OCI-LY1 (cell line): ENCODE measurements at regions not wholly inside any gene's neighbourhood (a gene's known extent, or its start where the extent isn't known, plus 50 kb on each side); places are given as distances from the start of the nearest gene placed in this dataset.

ENCODE experiments used
- H2AFZ ChIP-seq: fragments of 200-600 bp; sonication (generic), shearing (Covaris generic); 2 replicates; pipeline ENCODE4 v1.6.0; 2014; ENCODE audit warnings: antibody characterized with exemption, mild to moderate bottlenecking, low read length
- H3F3A ChIP-seq: fragments of 200-600 bp; sonication (generic), shearing (Covaris generic); 2 replicates; pipeline ENCODE4 v1.6.0; 2014; ENCODE audit warnings: mild to moderate bottlenecking, antibody characterized with exemption, low read length, moderate library complexity; ENCODE audit not compliant: insufficient read depth
- H3K27ac ChIP-seq: fragments of 200-600 bp; sonication (generic); 2 replicates; pipeline ENCODE4 v1.5.1; 2014; ENCODE audit warnings: low read length, mixed run types, mild to moderate bottlenecking, low read depth; ENCODE audit not compliant: poor library complexity, severe bottlenecking
- H3K27me3 ChIP-seq: fragments of 200-600 bp; sonication (generic); 2 replicates; pipeline ENCODE4 v1.6.0; 2014; ENCODE audit warnings: antibody characterized with exemption, mild to moderate bottlenecking, low read length, moderate library complexity; ENCODE audit not compliant: insufficient read depth
- H3K36me3 ChIP-seq: fragments of 200-600 bp; sonication (generic); 2 replicates; pipeline ENCODE4 v1.6.1; 2014; ENCODE audit warnings: mild to moderate bottlenecking, antibody characterized with exemption, low read length, moderate library complexity, mixed read lengths; ENCODE audit not compliant: insufficient read depth
- H3K4me1 ChIP-seq: fragments of 200-600 bp; sonication (generic); 2 replicates; pipeline ENCODE4 v1.5.1; 2014; ENCODE audit warnings: mild to moderate bottlenecking, low read length, moderate library complexity; ENCODE audit not compliant: insufficient read depth, severe bottlenecking
- H3K4me2 ChIP-seq: fragments of 200-600 bp; sonication (generic), shearing (Covaris generic); 2 replicates; pipeline ENCODE4 v1.6.1; 2014; ENCODE audit warnings: low read length
- H3K4me3 ChIP-seq: fragments of 200-600 bp; sonication (generic); 2 replicates; pipeline ENCODE4 v1.5.1; 2014; ENCODE audit warnings: low read length, low read depth, mild to moderate bottlenecking, mixed read lengths; ENCODE audit not compliant: poor library complexity, severe bottlenecking
- H3K79me2 ChIP-seq: fragments of 200-600 bp; shearing (Covaris generic); 2 replicates; pipeline ENCODE4 v1.6.1; 2016; ENCODE audit warnings: mixed run types, low read length, mixed read lengths; ENCODE audit not compliant: insufficient read depth
- H3K9ac ChIP-seq: fragments of 200-600 bp; sonication (generic), shearing (Covaris generic); 2 replicates; pipeline ENCODE4 v1.6.1; 2014; ENCODE audit warnings: mild to moderate bottlenecking, low read length, mixed read lengths
- H3K9me2 ChIP-seq: fragments of 200-600 bp; sonication (generic), shearing (Covaris generic); 2 replicates; pipeline ENCODE4 v1.6.1; 2014; ENCODE audit warnings: low read depth, mild to moderate bottlenecking, low read length, mixed read lengths
- H3K9me3 ChIP-seq: fragments of 200-600 bp; shearing (Covaris generic); 2 replicates; pipeline ENCODE4 v1.6.1; 2014; ENCODE audit warnings: low read length, mixed read lengths
- H4K20me1 ChIP-seq: fragments of 200-600 bp; sonication (generic), shearing (Covaris generic); 2 replicates; pipeline ENCODE4 v1.6.0; 2016; ENCODE audit warnings: mild to moderate bottlenecking, low read length; ENCODE audit not compliant: insufficient read depth
- EZH2 ChIP-seq: fragments of 200-600 bp; sonication (generic), shearing (Covaris generic); IDR thresholded peaks from 2 replicates; pipeline ENCODE4 v1.8.0; 2017; ENCODE audit warnings: borderline replicate concordance, mixed run types, mild to moderate bottlenecking, antibody characterized with exemption, low read length, moderate library complexity, mixed read lengths
- TF ChIP-seq, protein P1 (sequence below): fragments of 200-600 bp; sonication (generic), shearing (Covaris generic); IDR thresholded peaks from 2 replicates; pipeline ENCODE4 v1.5.1; 2017; ENCODE audit warnings: mild to moderate bottlenecking, antibody characterized with exemption, low read length, moderate library complexity, mixed read lengths

DNA sequence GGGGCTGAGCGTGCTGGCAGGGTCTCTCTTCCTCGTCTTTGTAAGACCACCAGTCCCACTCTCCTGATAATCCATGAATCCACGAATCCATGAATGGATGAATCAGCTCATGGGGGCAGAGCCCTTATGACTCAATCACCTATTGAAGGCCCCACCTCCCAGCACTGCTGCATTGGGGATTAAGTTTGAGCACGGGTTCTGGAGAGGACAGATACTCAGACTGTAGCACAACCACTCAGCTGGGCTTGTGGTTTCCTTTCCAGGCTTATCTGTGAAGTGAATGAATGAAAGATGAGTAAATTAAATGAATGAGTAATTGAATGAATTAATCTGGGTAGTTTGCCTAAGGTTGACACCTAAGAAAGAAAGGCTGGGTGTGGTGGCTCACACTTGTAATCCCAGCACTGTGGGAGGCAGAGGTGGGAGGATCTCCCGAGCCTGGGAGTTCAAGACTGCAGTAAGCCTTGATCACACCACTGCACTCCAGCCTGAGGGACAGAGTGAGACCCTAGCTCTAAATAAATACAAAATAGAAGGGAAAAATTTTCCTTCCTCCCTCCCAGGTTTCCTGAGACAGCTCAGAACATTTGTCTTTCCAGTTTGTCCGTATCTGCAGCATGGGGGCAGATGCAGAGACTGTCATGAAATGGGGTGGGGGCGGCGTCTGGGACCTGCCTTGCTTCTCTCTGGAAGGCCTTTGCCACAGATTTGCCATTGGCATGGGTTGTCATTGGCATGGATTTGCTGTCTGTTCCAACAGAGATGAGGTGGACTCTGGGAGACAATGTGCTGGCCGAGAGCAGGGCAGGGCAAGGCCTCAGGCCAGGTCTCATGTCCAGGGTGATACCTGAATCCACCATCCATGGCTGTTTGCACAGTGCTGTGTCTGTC is 187.7 kb upstream of the C1orf174 start:
- H3K79me2 ChIP-seq, result no peaks in the 10 kb centered on the region
- no peaks in the 10 kb centered on the region for H3K4me1 ChIP-seq
- H3F3A ChIP-seq, result no peaks in the 10 kb centered on the region
- H3K36me3 ChIP-seq, result no peaks in the 10 kb centered on the region; the same call in 1 of the 2 replicates
- H3K9ac ChIP-seq, result no peak overlapping the region
- H3K27ac ChIP-seq, result no peak overlapping the region
- H3K9me3 ChIP-seq, result peaks cover 7% of the 10 kb centered on the region; the same call in 1 of the 2 replicates
- TF ChIP-seq, protein P1, sequence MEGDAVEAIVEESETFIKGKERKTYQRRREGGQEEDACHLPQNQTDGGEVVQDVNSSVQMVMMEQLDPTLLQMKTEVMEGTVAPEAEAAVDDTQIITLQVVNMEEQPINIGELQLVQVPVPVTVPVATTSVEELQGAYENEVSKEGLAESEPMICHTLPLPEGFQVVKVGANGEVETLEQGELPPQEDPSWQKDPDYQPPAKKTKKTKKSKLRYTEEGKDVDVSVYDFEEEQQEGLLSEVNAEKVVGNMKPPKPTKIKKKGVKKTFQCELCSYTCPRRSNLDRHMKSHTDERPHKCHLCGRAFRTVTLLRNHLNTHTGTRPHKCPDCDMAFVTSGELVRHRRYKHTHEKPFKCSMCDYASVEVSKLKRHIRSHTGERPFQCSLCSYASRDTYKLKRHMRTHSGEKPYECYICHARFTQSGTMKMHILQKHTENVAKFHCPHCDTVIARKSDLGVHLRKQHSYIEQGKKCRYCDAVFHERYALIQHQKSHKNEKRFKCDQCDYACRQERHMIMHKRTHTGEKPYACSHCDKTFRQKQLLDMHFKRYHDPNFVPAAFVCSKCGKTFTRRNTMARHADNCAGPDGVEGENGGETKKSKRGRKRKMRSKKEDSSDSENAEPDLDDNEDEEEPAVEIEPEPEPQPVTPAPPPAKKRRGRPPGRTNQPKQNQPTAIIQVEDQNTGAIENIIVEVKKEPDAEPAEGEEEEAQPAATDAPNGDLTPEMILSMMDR, result no peak
- no peak for TF ChIP-seq EZH2
- H2AFZ ChIP-seq, result no peak overlapping the region
- no peak overlapping the region for H3K4me3 ChIP-seq
- H3K27me3 ChIP-seq, result no peaks in the 10 kb centered on the region; the same call in 1 of the 2 replicates
- H3K9me2 ChIP-seq, result no peaks in the 10 kb centered on the region
- no peak overlapping the region for H3K4me2 ChIP-seq
- H4K20me1 ChIP-seq, result no peaks in the 10 kb centered on the region

DNA sequence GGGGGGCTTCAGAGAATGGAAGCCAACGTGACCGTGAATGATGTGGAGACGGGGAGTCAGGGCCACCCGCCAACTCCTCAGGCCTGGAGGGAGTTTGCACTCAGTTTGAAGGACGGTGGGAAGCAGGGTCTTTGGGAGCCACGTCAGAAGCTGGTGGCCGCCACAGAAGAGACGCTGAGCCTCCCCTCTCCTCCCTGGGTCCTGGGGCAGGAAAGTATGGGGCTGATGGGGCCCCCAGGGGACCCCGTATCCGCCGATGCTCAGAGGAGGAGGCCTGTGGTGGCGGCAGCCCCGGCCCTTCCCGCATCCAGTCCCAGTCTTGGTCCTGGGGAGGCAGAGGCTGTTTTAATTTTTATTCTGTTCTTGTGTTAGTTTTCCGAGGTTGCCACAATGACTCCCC is 188.6 kb upstream of the C1orf174 start:
- peaks cover 8% of the 10 kb centered on the region; the same call in 1 of the 2 replicates for H3K9me3 ChIP-seq
- no peaks in the 10 kb centered on the region for H3K79me2 ChIP-seq
- no peaks in the 10 kb centered on the region for H3K4me1 ChIP-seq
- H3K4me2 ChIP-seq, result no peak overlapping the region
- no peaks in the 10 kb centered on the region for H4K20me1 ChIP-seq
- H3K27me3 ChIP-seq, result no peaks in the 10 kb centered on the region; the same call in 1 of the 2 replicates
- H3K4me3 ChIP-seq, result no peak overlapping the region
- H3K9ac ChIP-seq, result no peak overlapping the region
- no peak overlapping the region for H2AFZ ChIP-seq
- no peak overlapping the region for H3K27ac ChIP-seq
- H3F3A ChIP-seq, result no peaks in the 10 kb centered on the region
- no peaks in the 10 kb centered on the region for H3K9me2 ChIP-seq
- TF ChIP-seq, protein P1, result no peak
- no peak for TF ChIP-seq EZH2
- no peaks in the 10 kb centered on the region; the same call in 1 of the 2 replicates for H3K36me3 ChIP-seq

DNA sequence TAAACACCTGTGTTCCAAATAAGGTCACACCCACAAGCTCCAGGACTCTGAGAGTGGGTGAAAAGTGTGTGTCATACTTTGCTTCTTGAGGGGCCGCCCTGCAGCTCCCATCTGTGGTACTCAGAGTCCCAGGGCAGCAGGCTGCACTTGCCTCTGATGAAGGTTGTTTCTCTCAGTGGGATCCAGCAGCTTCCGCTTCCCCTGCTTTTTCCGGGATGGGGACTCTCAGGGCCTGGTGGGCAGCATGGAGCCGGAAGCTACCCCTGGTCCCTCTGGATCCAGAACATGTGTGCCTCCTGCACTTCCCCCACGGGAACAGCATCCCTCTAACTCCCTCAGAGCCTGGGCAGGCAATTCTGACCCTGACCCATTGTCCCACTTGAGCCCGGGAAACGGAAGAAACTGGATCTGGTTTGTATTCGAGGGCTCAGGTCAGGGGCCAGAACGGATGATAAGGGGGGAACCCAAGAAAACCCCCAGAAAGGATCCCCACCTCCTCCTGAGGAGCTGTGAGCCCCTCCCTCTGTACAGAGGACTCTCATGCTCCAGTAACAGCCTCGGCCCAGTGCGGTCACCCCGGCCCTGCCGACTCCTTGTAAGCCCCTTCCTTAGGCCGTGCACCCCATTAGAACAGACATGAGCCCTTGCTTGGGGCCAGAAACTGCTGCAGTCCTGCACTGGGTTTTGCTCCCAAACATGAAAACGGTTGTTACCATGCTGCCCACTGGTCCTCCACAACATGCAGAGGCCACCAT is 189.5 kb upstream of the C1orf174 start:
- Histone ChIP-seq H3K27ac (no peak overlapping the region), H3K27me3 (no peaks in the 10 kb centered on the region; the same call in 1 of the 2 replicates), H3K4me3 (no peak overlapping the region), H3K9ac (no peak overlapping the region), H3K4me1 (no peaks in the 10 kb centered on the region), H3K36me3 (no peaks in the 10 kb centered on the region; the same call in 1 of the 2 replicates), H3K9me3 (peaks cover 8% of the 10 kb centered on the region; the same call in 1 of the 2 replicates), H2AFZ (no peak overlapping the region), H3F3A (no peaks in the 10 kb centered on the region), H3K79me2 (no peaks in the 10 kb centered on the region), H3K9me2 (no peaks in the 10 kb centered on the region), H3K4me2 (no peak overlapping the region), H4K20me1 (no peaks in the 10 kb centered on the region)
- TF ChIP-seq, protein P1, result no peak
- TF ChIP-seq EZH2, result no peak
